Heart left ventricle (tissue), 13 donors: ENCODE measurements at regions not wholly inside any gene's neighbourhood (a gene's known extent, or its start where the extent isn't known, plus 50 kb on each side); places are given as distances from the start of the nearest gene placed in this dataset.

Source experiments
- CTCF ChIP-seq, 12 donors: fragments of 200-600 bp; sonication (generic) in 4 of 12; IDR thresholded peaks; one replicate each; pipeline versions ENCODE4 v1.5.0 to v1.8.0; 2018 to 2022; ENCODE audit warnings: antibody characterized with exemption in 12 of 12, mild to moderate bottlenecking in 5 of 12
- POLR2A ChIP-seq, 2 donors: fragments of 450-650 bp; IDR thresholded peaks; one replicate each; pipeline ENCODE4 v1.6.1; 2017; ENCODE audit warnings: antibody characterized with exemption in 2 of 2, mild to moderate bottlenecking in 2 of 2, moderate library complexity in 2 of 2
- donor health status: ischemic (EF 13 %, LVEDD 7.1; RV severe dilation, severe dysfunction).
- donor health status: DM: no; HTN: yes; CAD: no.
- donor health status: DM: no; HTN: no; CAD: no.
- donor health status: ischemic (EF 25% LVEDD 6.9; RV normal size, moderate dysfunction).
- donor health status: ischemic (EF 25% LVEDD 5.7; RV mildly dilated, moderate dysfunction).
- donor health status: ischemic (EF 35%, LVEDD 5.7; RV mildly dilated, moderate dysfunction).
- donor health status: nonischemic (EF 11% LVEDD 7.7; RV severe dilation, severe dysfunction).
- donor health status: DM: yes; HTN: yes; CAD: no.
- donor health status: PGD.
- donor health status: ischemic (EF 29% LVEDD 5.4; RV normal size, mild dysfunction).
- donor health status: nonischemic (EF 23%, LVEDD 6.1; RV moderate dilation, normal function).

GRCh38 chrX:45421806-45422205, 221.1 kb upstream of the DIPK2B start:
- TF ChIP-seq CTCF (IDR thresholded peaks at IDR 0.05): no peak
- no peak for TF ChIP-seq POLR2A (IDR thresholded peaks at IDR 0.05)
